Subcutaneous abdominal adipose tissue (tissue), 5 donors: ENCODE measurements at regions not wholly inside any gene's neighbourhood (a gene's known extent, or its start where the extent isn't known, plus 50 kb on each side); places are given as distances from the start of the nearest gene placed in this dataset.

Experiments
- H3K27ac ChIP-seq: one replicate; pipeline ENCODE4 v1.7.0; 2013; ENCODE audit warnings: low read depth, mild to moderate bottlenecking, inconsistent platforms, low read length, moderate library complexity
- H3K27me3 ChIP-seq, 5 donors: one replicate each; pipeline ENCODE4 v1.7.0; 2013; ENCODE audit warnings: low read length in 5 of 5, inconsistent platforms in 1 of 5; ENCODE audit not compliant: control insufficient read depth in 5 of 5, insufficient read depth in 4 of 5
- H3K36me3 ChIP-seq, 5 donors: one replicate each; pipeline ENCODE4 v1.7.0; 2013; ENCODE audit warnings: low read length in 5 of 5; ENCODE audit not compliant: control insufficient read depth in 5 of 5, insufficient read depth in 5 of 5
- H3K4me1 ChIP-seq, 5 donors: one replicate each; pipeline ENCODE4 v1.7.0; 2013; ENCODE audit warnings: low read length in 5 of 5, mild to moderate bottlenecking in 3 of 5, moderate library complexity in 1 of 5; ENCODE audit not compliant: control insufficient read depth in 5 of 5, insufficient read depth in 5 of 5
- H3K4me3 ChIP-seq, 5 donors: one replicate each; pipeline ENCODE4 v1.7.0; 2013; ENCODE audit warnings: low read length in 5 of 5, low read depth in 1 of 5
- H3K9ac ChIP-seq, 5 donors: one replicate each; pipeline ENCODE4 v1.7.0; 2013; ENCODE audit warnings: low read length in 5 of 5, mild to moderate bottlenecking in 4 of 5, moderate library complexity in 3 of 5
- H3K9me3 ChIP-seq, 5 donors: one replicate each; pipeline ENCODE4 v1.7.0; 2013; ENCODE audit warnings: low read length in 5 of 5; ENCODE audit not compliant: control insufficient read depth in 5 of 5
- donor health status: healthy.
- donor health status: healthy.
- donor health status: healthy.
- donor health status: healthy.
- donor health status: healthy.

DNA sequence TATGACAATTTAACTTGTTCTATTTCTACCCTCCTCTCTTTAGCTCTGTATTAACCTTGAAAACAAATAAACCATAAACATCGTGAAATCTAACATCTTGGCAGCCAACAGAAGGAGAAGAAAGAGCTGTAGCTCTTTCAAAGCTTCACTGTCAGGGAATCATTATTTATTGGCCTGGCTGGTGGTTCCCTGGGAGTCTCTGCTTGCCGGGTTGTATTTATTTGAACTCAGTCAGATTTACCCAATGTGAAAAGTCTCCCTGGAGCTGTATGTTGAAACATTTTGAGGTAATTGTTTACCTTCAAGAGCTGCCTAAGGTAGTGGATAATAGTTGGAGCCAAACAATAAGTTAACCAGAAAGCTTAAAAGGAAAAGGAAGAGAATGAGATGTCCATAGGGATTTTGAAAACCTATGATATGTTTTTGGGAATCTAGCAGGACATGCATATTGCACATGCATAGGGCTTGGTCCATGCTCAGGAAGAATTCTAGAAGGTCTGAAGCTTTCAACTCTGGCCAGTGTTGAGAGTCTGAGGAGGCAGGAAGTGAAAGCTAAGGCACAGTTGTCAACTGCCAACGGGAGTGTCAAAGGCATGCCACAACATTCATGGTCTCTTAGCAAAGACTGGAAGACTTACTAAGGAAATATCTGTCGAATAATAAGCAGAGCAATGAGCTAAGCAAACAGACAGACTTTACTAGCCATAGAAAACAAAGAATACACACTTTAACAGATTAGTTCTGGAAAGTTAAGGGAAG, 621.6 kb downstream of the PCDH7 start:
- Histone ChIP-seq H3K4me1 (no peaks in the 10 kb centered on the region), H3K27me3 (no peaks in the 10 kb centered on the region), H3K36me3 (no peaks in the 10 kb centered on the region), H3K9ac (no peak overlapping the region), H3K27ac (no peak overlapping the region), H3K9me3 (peaks cover 0 to 11% (median 4%) of the 10 kb centered on the region in 5 donors), H3K4me3 (no peak overlapping the region)

DNA sequence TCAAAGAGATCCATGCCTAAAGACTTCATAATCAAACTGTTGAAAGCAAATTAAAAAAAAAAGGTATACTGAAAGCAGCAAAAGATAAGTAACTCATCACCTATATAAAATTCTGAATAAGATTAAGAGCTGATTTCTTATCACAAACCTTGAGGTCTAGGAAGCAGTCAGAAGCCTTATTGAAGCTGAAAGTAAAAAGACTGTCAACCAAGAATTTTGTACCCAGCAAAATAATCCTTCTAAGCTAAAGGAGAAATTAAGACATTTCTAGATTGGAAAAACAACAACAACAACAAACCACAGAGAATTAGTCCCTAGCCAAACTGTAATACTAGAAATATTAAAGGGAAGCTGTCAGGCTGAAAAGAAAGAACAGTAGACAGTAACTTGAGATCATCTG, 622.9 kb downstream of the PCDH7 start:
- H3K4me1 ChIP-seq: no peaks in the 10 kb centered on the region
- H3K9ac ChIP-seq: no peak overlapping the region
- H3K27me3 ChIP-seq: no peaks in the 10 kb centered on the region
- H3K9me3 ChIP-seq: peaks cover 0 to 11% (median 4%) of the 10 kb centered on the region in 5 donors
- H3K4me3 ChIP-seq: no peak overlapping the region
- no peaks in the 10 kb centered on the region for H3K36me3 ChIP-seq
- no peak overlapping the region for H3K27ac ChIP-seq

DNA sequence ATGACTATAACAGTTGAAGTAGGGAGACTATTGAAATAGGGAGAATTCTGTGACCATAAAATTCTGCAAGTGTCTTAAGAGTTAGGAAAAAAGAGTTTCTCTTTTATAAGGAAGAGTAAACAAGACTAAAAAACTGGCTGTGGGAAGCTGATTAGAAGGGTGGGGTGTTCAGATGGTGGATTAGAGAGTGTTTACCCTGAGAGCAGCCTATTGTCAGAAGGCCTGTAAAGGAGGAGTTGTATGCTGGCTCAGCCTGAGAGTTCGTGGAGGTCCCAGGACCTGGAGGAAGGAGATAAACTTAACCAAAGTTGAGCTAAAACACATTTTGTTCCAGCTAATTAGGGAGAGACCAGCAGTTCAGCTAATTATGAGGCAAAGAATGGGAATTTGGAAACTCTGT, 629.7 kb downstream of the PCDH7 start:
- Histone ChIP-seq H3K9ac (no peak overlapping the region), H3K27me3 (no peaks in the 10 kb centered on the region), H3K27ac (no peak overlapping the region)

DNA sequence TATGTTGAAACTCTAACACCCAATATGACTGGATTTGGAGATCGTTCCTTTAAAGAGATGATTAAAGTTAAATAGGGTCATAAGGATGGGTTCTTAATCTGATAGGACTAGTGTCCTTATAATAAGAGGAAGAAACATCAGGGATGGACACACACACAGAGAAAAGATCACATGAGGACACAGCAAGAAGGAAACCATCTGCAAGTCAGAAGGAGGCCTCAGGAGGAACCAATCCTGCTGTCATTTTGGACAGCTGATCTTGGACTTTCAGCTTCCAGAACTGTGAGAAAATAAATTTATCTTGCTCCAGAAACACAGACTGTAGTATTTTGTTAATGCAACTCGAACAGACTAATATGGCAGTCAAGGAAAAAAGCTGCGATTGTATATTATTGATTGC, 631.5 kb downstream of the PCDH7 start:
- Histone ChIP-seq H3K4me3 (no peak overlapping the region), H3K4me1 (no peaks in the 10 kb centered on the region), H3K27me3 (no peaks in the 10 kb centered on the region), H3K36me3 (no peaks in the 10 kb centered on the region), H3K27ac (no peak overlapping the region), H3K9ac (no peak overlapping the region), H3K9me3 (no peaks in the 10 kb centered on the region)

More for the DNA sequence above, 629.7 kb downstream of the PCDH7 start:
- Histone ChIP-seq H3K4me1 (no peaks in the 10 kb centered on the region), H3K36me3 (no peaks in the 10 kb centered on the region), H3K4me3 (no peak overlapping the region), H3K9me3 (no peaks in the 10 kb centered on the region)

GRCh38 chr4:31356839-31357238, 636.7 kb downstream of the PCDH7 start:
- no peaks in the 10 kb centered on the region for H3K36me3 ChIP-seq

GRCh38 chr4:31360786-31361185, 640.6 kb downstream of the PCDH7 start:
- no peaks in the 10 kb centered on the region for H3K9me3 ChIP-seq
- no peak overlapping the region for H3K4me3 ChIP-seq
- H3K9ac ChIP-seq: no peak overlapping the region
- no peaks in the 10 kb centered on the region for H3K27me3 ChIP-seq
- H3K4me1 ChIP-seq: peaks cover 0 to 18% (median 6%) of the 10 kb centered on the region in 5 donors
- no peak overlapping the region for H3K27ac ChIP-seq
- H3K36me3 ChIP-seq: no peaks in the 10 kb centered on the region

More at GRCh38 chr4:31356839-31357238, 636.7 kb downstream of the PCDH7 start:
- Histone ChIP-seq H3K27me3 (no peaks in the 10 kb centered on the region), H3K9me3 (no peaks in the 10 kb centered on the region), H3K4me3 (no peak overlapping the region), H3K4me1 (peaks cover 0 to 11% (median 6%) of the 10 kb centered on the region in 5 donors), H3K27ac (no peak overlapping the region), H3K9ac (no peak overlapping the region)

DNA sequence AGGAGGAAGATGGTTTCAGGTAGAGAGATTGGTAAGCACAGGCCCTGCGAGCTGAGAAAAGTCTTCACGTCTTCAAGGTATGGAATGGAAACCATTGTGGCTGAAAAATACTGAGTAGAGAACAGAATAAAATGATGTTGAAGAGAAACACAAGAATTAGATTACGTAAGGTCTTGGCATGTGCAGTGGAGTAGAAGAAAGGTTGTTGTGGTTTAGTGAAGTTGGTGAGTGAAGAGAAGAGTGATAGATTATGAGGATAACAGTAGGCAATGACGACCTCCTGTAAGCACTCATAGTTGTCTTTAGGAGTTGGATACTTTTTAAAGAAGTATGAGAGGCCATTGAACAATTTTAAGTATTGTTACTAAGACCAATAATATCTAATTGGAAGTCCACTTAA, 642.6 kb downstream of the PCDH7 start:
- Histone ChIP-seq H3K4me3 (no peak overlapping the region), H3K36me3 (no peaks in the 10 kb centered on the region), H3K4me1 (peaks cover 0 to 18% (median 6%) of the 10 kb centered on the region in 5 donors), H3K27me3 (no peaks in the 10 kb centered on the region), H3K27ac (no peak overlapping the region), H3K9ac (no peak overlapping the region), H3K9me3 (no peaks in the 10 kb centered on the region)

GRCh38 chr4:31365006-31365690, 645.0 kb downstream of the PCDH7 start:
- H3K27ac ChIP-seq: no peak overlapping the region
- no peaks in the 10 kb centered on the region for H3K9me3 ChIP-seq
- no peak overlapping the region for H3K9ac ChIP-seq
- no peaks in the 10 kb centered on the region for H3K36me3 ChIP-seq
- peaks cover 0 to 17% (median 6%) of the 10 kb centered on the region in 5 donors for H3K4me1 ChIP-seq
- no peak overlapping the region for H3K4me3 ChIP-seq
- no peaks in the 10 kb centered on the region for H3K27me3 ChIP-seq

DNA sequence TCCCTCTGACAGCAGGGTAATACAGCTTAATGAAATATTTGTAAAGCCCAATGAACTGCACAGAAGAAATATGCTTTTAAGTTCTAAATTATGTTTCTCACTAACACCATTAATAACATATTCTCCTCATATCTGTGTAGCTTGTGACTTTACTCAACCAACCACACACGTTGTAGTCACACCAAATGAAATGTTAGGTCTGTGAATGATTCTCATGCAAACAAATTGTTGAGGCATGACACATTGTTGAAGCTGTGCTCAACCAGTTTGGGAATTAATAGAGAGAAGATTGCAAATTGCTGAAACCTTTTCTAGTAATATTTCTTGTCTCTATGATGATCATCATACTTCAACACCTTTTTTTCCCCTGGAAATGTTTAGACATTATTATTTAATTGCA, 645.9 kb downstream of the PCDH7 start:
- Histone ChIP-seq H3K9me3 (no peaks in the 10 kb centered on the region), H3K36me3 (no peaks in the 10 kb centered on the region), H3K27ac (no peak overlapping the region), H3K4me1 (peaks cover 0 to 8% (median 1%) of the 10 kb centered on the region in 5 donors), H3K9ac (no peak overlapping the region), H3K27me3 (no peaks in the 10 kb centered on the region), H3K4me3 (no peak overlapping the region)

DNA sequence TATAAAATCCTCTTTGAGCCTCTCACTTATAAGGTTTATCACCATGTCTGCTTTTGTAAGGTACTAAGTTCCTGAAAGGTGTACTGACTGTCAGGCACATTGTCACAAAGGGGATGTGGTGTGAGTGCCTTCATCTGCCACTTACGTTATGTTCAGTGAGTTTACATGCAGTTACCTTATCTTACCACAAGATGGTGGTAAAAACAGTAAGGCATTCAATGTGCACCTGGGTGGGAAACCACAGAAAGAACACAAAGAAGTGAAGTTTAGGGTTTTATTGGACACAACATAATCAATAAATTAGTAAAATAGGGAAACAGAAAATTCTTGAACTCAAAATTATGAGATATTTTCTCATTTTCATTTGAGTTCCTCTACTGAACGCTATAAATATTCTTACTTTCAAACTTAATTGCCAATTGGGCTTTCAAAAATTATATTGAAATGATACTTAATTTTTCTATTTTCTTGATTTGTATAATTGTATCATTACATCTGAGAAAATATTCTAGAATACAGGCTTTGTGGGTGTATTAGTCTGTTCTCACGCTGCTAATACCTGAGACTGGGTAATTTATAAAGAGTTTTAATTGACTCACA, 650.8 kb downstream of the PCDH7 start:
- Histone ChIP-seq H3K27ac (no peak overlapping the region), H3K9ac (no peak overlapping the region), H3K4me1 (no peaks in the 10 kb centered on the region), H3K9me3 (no peaks in the 10 kb centered on the region), H3K36me3 (no peaks in the 10 kb centered on the region), H3K27me3 (no peaks in the 10 kb centered on the region), H3K4me3 (no peak overlapping the region)
